T47D (cell line): ENCODE measurements at regions not wholly inside any gene's neighbourhood (a gene's known extent, or its start where the extent isn't known, plus 50 kb on each side); places are given as distances from the start of the nearest gene placed in this dataset.
"Not testable (repeated sequence)": the region's sequence is repeated elsewhere in the genome, so short reads cannot be mapped to it uniquely, and the experiment has no call there.

ENCODE experiments used
- DNase-seq, 2 experiments: peaks; one replicate each; pipeline versions ENCODE4 v3.0.0 to v3.0.0-alpha.2; 2011 to 2012; ENCODE audit warnings: low read depth in 1 of 2, low spot score in 1 of 2
- JUND ChIP-seq: IDR thresholded peaks from 2 replicates; pipeline ENCODE4 v1.6.1; 2012; ENCODE audit warnings: low read depth
- in situ Hi-C: cut with HindIII; loops from 2 replicates; pipeline ENCODE4 v1.10.0; 2016; ENCODE audit warnings: low sequenced_read_pairs, low pct_unique_long_range_greater_than_20kb

- DNase-seq: peak in 1 of 2 experiments; percentile 38
- in situ Hi-C loops: no loop called here
- no peak for TF ChIP-seq JUND
Measured at GRCh38 chr9:30039712-30040111, 2344.7 kb upstream of the ACO1 start.

DNA sequence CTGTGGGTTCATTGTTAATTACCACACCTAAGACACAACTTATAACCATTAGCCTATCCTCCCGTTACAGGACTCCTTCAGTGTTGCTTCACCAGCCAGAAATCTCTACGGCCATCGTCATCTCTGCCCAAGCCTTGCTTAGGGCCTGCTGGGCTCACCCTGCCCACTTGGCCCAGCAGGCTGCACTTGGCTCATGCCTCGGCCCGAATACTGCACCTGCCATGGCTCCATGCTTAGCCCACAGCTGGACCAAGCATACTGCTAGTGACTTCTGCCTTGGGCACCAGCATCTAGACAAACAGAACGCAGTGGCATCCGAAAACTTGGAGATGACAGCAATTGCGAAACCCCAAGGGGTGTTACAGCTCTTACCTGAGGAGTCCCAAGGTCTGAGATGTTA, 2336.0 kb upstream of the ACO1 start:
- in situ Hi-C loops: no loop called here
- TF ChIP-seq JUND: no peak
- DNase-seq: no peak

DNA sequence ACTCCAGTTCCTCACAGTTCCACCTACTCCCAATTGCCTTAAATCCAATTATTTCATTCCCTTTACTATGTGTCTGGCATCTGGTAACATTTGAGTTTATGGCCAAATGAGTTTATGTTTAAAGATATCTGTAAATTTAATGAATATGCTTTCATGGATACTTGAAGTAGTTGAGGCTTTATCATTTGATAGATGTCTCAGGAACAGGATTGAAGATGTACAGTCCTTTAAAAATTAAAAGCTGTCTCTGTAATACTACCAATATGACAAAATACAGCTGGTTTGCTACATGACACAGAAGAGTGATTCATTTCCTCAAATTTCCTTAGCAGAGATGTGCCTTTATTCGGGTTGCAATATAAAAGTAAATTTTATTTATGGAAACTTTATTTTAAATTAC, 2326.0 kb upstream of the ACO1 start:
- in situ Hi-C loops: no loop called here
- no peak for TF ChIP-seq JUND
- no peak for DNase-seq

DNA sequence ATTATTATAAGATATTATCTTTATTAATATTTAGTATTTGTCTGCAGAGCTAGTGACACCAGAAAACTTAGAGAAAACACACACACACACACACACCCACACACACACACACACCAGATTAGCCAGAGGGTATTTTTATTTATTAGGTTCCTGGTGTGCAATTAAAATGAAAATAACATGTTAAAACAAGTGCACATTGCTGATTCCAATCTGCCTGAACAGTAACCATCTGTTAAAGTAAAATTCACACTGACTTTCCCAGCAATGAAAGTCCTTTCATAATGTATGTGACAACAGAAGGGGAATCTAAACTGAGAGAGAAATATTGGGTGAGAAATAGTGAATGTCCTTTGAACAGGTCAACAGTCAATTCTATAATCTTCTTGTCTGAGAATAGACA, 2323.5 kb upstream of the ACO1 start:
- DNase-seq: no peak
- in situ Hi-C loops: no loop called here
- TF ChIP-seq JUND: no peak

DNA sequence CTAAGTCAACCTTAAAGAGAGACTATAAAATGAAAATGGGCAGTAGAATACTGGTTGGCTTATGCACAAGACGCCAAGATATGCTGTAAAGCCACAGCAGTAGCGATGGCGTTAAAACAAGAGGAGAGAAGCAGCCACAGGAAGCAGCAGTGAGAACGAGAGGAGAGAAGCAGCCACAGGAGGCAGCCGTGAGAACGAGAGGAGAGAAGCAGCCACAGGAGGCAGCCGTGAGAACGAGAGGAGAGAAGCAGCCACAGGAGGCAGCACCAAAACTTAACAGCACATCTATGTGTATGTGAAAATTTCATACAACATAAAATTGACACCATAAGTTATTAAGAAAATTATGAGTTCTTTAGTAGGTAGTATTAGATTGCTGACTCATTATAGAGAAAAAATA, 2318.6 kb upstream of the ACO1 start:
- TF ChIP-seq JUND: no peak
- in situ Hi-C loops: no loop called here
- peak; percentile 5 to 57 for DNase-seq

DNA sequence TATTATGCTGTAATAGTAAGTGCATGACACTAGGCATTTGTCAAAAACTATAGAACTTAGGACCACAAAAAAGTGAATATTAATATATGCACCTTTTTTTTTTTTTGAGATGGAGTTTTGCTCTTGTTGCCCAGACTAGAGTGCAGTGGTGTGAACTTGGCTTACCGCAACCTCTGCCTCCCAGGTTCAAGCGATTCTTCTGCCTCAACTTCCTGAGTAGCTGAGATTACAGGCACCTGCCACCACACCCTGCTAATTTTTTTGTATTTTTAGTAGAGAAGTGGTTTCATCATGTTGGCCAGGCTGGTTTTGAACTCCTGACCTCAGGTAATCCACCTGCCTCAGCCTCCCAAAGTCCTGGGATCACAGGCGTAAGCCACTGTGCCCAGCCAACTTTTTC, 2315.2 kb upstream of the ACO1 start:
- DNase-seq, in situ Hi-C loops: not testable (repeated sequence)

DNA sequence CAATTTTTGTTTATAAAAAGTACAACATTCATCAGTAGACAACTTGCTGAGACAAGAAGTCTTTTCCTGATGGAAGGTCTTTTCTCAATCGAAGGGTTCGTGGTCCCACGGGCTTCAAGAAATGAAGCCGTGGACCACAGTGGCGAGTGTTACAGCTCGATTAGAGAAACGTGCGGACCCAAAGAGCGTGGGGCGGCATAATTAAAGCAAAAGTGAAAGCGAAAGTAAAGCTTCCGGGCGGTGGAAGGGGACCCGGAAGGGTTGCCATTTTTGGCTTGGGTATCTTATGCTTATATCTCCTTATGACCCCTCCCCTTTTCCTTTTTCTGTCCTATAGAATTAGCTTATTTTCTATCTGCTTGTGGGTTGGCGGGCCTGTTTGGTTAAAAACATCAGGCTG, 2309.4 kb upstream of the ACO1 start:
- DNase-seq: no peak
- in situ Hi-C loops: no loop called here
- no peak for TF ChIP-seq JUND

GRCh38 chr9:30075451-30076199, 2308.8 kb upstream of the ACO1 start:
- in situ Hi-C loops: no loop called here
- peak in 1 of 2 experiments; percentile 16 for DNase-seq
- no peak for TF ChIP-seq JUND

GRCh38 chr9:30078195-30078594, 2306.2 kb upstream of the ACO1 start:
- in situ Hi-C loops: no loop called here
- no peak for TF ChIP-seq JUND
- no peak for DNase-seq

DNA sequence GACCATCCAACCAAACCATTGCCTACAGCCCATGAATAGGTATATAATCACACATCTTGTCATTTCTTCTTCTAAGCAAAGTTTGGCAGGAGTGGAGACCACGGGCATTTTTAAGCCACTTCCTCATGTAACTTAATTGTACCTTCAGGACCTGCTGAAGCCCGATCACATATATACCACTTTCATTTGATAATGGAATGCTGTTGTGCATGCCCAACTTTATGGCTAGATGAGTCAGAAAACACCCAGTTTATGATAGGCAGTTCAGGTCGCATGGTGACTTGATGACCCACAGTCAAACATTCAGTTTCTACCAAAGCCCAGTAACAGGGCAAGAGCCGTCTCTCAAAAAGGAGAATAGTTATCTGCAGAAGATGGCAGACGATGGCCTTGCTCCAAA, 2295.0 kb upstream of the ACO1 start:
- no peak for DNase-seq
- TF ChIP-seq JUND: no peak
- in situ Hi-C loops: no loop called here

DNA sequence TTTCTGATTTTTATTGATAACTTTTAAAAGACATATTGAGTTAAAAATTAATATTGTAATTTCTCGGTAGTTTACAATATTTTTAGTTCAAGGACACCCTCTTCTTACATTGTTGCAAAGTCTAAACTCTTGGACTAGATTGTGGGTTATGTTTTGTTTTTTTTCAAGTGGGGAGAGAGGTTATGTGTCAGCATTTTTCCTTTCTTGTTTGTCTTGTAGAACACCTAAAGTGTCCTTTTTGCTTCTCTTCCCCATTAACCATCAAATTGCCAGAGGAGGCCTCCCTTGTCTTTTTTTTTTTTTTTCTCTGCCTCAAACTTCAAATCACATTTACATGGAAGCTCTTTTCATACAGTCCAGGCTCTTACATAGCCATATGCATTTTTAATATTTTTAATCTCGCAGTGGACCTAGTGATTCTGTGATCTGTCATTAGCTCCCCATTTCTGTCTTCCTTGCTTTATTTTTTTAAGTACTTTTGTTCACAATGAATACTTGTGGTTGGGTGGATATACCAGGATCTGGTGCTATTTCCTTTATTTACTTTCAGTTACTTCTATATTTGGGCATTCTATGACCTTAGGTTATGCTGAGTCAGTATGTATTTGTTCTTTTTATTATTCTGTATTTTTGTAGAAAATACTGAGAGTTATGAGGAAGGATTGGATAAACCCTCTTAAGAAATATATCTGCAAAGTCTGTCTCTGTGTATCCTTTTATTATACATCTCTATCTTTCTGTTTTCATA, 2280.6 kb upstream of the ACO1 start:
- DNase-seq: no peak
- TF ChIP-seq JUND: no peak
- in situ Hi-C loops: no loop called here

- DNase-seq, in situ Hi-C loops: not testable (repeated sequence)
Measured at GRCh38 chr9:30107134-30107533, 2277.3 kb upstream of the ACO1 start.

DNA sequence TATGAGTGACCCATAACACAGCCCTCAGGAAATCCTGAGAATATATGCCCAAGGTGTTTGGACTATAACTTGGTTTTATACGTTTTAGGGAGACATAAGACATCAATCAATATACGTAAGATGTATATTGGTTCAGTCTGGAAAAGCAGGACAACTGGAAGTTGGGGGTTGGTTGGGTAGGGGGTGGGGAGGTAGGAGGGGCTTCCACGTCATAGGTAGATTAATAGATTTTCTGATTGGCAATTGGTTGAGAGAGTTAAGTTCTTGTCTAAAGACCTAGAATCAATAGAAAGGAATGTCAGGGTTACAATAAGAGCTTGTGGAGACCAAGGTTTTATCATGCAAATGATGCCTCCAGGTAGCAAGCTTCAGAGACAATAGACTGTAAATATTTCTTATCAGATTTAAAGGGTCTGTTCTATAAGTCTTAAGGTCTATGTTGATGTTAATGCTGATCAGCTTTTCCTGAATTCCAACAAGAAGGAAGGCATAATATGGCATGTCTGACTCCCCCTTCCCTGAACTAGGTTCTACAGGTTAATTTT, 2267.7 kb upstream of the ACO1 start:
- TF ChIP-seq JUND: no peak
- in situ Hi-C loops: no loop called here
- DNase-seq: no peak
